Hepatocyte (in vitro differentiated cells): ENCODE measurements at regions not wholly inside any gene's neighbourhood (a gene's known extent, or its start where the extent isn't known, plus 50 kb on each side); places are given as distances from the start of the nearest gene placed in this dataset.

Experiments used
- CTCF ChIP-seq: fragments of 200-600 bp; sonication (generic); IDR thresholded peaks from 2 replicates; pipeline ENCODE4 v1.5.1; 2016; ENCODE audit warnings: antibody characterized with exemption, mild to moderate bottlenecking; ENCODE audit not compliant: poor library complexity
- EZH2 ChIP-seq: fragments of 200-600 bp; sonication (generic); IDR thresholded peaks from 2 replicates; pipeline ENCODE4 v1.6.1; 2016; ENCODE audit warnings: antibody characterized with exemption, mild to moderate bottlenecking, borderline replicate concordance

GRCh38 chr6:100962466-100962865 lies 81.3 kb upstream of the ASCC3 start:
- TF ChIP-seq CTCF = no peak
- no peak for TF ChIP-seq EZH2
